GM12872 (cell line): ENCODE measurements at regions not wholly inside any gene's neighbourhood (a gene's known extent, or its start where the extent isn't known, plus 50 kb on each side); places are given as distances from the start of the nearest gene placed in this dataset.

Experiments
- CTCF ChIP-seq: IDR thresholded peaks from 3 replicates; pipeline ENCODE4 v1.5.1; 2011; ENCODE audit warnings: low read depth, mild to moderate bottlenecking, low read length, moderate library complexity; ENCODE audit not compliant: insufficient read depth

- TF ChIP-seq CTCF, result no peak
Measured at GRCh38 chr6:66900133-66901083, 1193.4 kb upstream of the EYS start.

GRCh38 chr6:66897576-66897975 lies 1190.5 kb upstream of the EYS start:
- no peak for TF ChIP-seq CTCF

- no peak for TF ChIP-seq CTCF
Measured at GRCh38 chr6:66896415-66896814, 1189.4 kb upstream of the EYS start.

GRCh38 chr6:66883453-66883852 lies 1176.4 kb upstream of the EYS start:
- no peak for TF ChIP-seq CTCF

- no peak for TF ChIP-seq CTCF
Measured at GRCh38 chr6:66866801-66867200, 1159.8 kb upstream of the EYS start.

- TF ChIP-seq CTCF, result no peak
Measured at GRCh38 chr6:66865771-66866170, 1158.7 kb upstream of the EYS start.

GRCh38 chr6:66861007-66861541 lies 1154.0 kb upstream of the EYS start:
- TF ChIP-seq CTCF, result no peak
